VCaP (cell line): ENCODE measurements at regions not wholly inside any gene's neighbourhood (a gene's known extent, or its start where the extent isn't known, plus 50 kb on each side); places are given as distances from the start of the nearest gene placed in this dataset.

ENCODE experiments used
- H3K27ac ChIP-seq: fragments of 450-650 bp; 2 replicates; pipeline ENCODE4 v1.5.1; 2017
- CTCF ChIP-seq: fragments of 450-650 bp; conservative IDR thresholded peaks from 2 replicates; pipeline ENCODE4 v1.5.1; 2017; ENCODE audit warnings: mild to moderate bottlenecking, moderate library complexity

DNA sequence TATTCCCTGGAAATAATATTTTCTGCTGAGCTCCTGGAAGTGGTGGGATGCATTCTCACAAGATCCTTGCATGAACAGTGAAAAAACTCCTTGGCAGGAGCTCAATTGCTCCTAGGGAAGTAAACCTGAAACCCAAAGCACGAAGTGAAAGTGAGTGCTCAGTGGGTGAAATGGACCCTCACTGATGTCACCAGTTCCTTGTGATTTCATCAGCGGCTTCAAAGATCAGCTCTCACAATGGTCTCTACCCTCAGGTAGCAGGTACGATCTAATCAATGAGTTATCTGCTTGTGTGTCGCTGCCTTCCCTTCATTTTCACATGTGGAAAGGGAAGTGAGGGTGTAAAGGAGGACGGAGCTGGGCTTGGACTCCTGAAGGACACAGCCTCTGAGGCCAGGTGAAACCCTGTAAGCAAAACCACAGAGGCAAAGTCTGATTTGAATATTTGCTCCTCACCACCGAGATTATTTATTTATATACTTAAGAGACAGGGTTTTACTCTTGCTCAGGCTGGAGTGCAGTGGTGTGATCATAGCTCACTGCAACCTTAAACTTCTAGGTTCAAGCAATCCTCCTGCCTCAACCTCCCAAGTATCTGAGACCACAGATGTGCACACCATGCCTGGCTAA, 255.4 kb upstream of the LYZL1 start:
- no peak for TF ChIP-seq CTCF
- H3K27ac ChIP-seq: no peak overlapping the region

DNA sequence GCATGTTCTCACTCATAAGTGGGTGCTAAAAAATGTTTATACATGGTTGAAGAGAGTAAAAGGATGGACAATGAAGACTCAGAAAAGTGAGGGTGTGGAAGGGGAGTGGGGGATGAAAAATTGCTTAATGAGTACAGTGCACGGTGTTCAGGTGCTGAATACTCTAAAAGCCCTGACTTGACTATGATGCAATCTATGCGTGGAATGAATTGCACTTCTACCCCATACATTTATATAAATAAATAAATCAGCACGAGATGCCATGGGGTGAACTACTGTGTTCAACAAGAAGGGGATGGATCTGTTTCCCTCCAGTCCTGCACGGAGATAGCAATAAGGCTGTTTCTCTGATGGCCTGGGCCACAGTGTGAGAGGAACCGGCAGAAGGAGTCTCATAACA, 254.3 kb upstream of the LYZL1 start:
- H3K27ac ChIP-seq: no peak overlapping the region
- TF ChIP-seq CTCF: no peak

- TF ChIP-seq CTCF: no peak
- no peak overlapping the region for H3K27ac ChIP-seq
Measured at GRCh38 chr10:29035721-29036120, 253.1 kb upstream of the LYZL1 start.

DNA sequence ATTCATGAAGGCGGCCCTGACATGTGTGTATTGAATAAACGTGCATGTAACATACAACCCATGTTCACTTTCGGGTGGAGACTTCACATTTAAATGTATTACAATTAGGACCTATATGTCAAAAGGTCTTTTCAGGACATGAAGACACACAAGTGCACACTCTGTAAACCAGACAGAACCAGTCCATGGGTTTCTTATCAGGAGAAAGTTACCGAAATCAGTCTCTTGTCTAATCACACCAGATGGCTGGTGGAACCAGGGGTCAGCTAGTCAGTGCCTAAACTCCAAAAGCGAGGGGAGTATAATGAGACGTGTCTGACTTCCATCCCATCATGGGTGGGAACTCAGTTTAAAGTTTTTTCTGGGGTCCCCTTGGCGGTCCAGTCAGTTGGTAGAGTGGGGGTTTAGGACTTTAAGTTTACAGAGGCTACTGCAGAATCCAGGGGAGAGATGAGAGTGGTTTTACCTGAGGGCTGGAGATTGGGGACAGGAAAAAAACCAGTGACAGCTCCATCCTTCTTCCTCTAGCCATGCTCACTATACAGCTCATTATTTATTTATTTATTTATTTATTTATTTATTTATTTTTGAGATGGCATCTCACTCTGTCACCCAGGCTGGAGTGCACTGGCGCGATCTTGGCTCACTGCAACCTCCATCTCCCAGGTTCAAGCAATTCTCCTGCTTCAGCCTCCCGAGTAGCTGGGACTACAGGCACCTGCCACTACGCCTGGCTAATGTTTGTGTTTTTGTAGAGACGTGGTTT, 251.3 kb upstream of the LYZL1 start:
- no peak for TF ChIP-seq CTCF

DNA sequence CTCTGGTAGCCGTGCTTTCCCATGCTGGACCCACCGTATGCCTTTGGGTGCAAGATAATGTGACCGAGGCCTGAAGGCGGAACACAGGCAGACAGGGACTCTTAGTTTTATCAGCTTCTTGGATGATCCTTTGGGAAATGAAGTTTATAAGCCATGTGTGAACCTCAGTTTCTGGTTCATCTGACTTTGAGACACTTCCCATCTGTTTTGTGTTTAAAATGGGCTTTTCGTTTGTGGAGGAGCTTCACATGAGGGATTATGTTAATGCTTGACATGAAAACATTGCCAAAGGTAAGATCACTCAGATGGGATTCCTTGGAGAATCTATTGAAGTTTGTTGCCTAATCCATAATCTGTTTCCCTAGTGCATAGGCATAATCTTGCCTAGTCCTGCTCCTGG, 249.8 kb upstream of the LYZL1 start:
- no peak overlapping the region for H3K27ac ChIP-seq
- no peak for TF ChIP-seq CTCF

More for the DNA sequence above, 251.3 kb upstream of the LYZL1 start:
- no peak overlapping the region for H3K27ac ChIP-seq

- no peak for TF ChIP-seq CTCF
- no peak overlapping the region for H3K27ac ChIP-seq
Measured at GRCh38 chr10:29039677-29040189, 249.1 kb upstream of the LYZL1 start.

DNA sequence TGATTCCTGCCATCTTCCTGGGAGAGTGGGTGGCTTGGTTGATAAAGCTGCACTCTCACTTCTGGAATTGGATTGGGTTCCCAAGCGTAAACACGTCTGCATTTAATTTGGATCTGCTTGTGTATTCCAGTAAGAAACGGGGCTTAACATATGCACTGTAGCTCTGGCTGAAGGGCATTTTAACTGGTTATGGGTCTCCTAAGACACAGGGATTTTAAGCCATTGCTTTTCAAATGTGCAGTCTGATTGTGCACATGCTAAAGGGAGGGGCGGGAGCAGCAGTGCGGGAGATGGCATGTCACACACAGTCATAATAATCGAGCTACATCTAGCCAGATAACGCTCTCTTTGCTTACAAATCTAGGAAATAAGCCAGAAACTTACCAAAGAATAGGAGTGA, 247.3 kb upstream of the LYZL1 start:
- no peak for TF ChIP-seq CTCF
- H3K27ac ChIP-seq: no peak overlapping the region
